NT2/D1 (cell line): ENCODE measurements at regions not wholly inside any gene's neighbourhood (a gene's known extent, or its start where the extent isn't known, plus 50 kb on each side); places are given as distances from the start of the nearest gene placed in this dataset.

Experiments
- DNase-seq: peaks from one replicate; pipeline ENCODE4 v3.0.0-alpha.2; 2011; ENCODE audit warnings: low read depth, low spot score
- H3K27me3 ChIP-seq: 2 replicates; pipeline ENCODE4 v1.6.0; 2011; ENCODE audit warnings: mild to moderate bottlenecking; ENCODE audit not compliant: insufficient read length, insufficient read depth
- H3K36me3 ChIP-seq: 2 replicates; pipeline ENCODE4 v1.6.1; 2011; ENCODE audit warnings: mild to moderate bottlenecking, low read length, mixed read lengths; ENCODE audit not compliant: insufficient read depth, insufficient read length
- H3K4me1 ChIP-seq: 2 replicates; pipeline ENCODE4 v1.5.1; 2011; ENCODE audit not compliant: insufficient read depth, insufficient read length
- H3K4me3 ChIP-seq: 2 replicates; pipeline ENCODE4 v1.5.1; 2011; ENCODE audit warnings: low read depth; ENCODE audit not compliant: insufficient read length
- H3K9ac ChIP-seq: 2 replicates; pipeline ENCODE4 v1.6.0; 2011; ENCODE audit warnings: low read depth; ENCODE audit not compliant: insufficient read length
- H3K9me3 ChIP-seq: 2 replicates; pipeline ENCODE4 v1.5.1; 2011; ENCODE audit warnings: mild to moderate bottlenecking, low read length; ENCODE audit not compliant: insufficient read depth
- SUZ12 ChIP-seq: IDR thresholded peaks from 2 replicates; pipeline ENCODE4 v1.6.1; 2011; ENCODE audit not compliant: insufficient read length, insufficient read depth; ENCODE audit errors: extremely low read depth
- YY1 ChIP-seq: IDR thresholded peaks from 2 replicates; pipeline ENCODE4 v1.6.1; 2011; ENCODE audit not compliant: insufficient read length, insufficient read depth
- ZNF274 ChIP-seq: IDR thresholded peaks from 2 replicates; pipeline ENCODE4 v1.6.1; 2011; ENCODE audit warnings: mild to moderate bottlenecking, low read depth, low read length

DNA sequence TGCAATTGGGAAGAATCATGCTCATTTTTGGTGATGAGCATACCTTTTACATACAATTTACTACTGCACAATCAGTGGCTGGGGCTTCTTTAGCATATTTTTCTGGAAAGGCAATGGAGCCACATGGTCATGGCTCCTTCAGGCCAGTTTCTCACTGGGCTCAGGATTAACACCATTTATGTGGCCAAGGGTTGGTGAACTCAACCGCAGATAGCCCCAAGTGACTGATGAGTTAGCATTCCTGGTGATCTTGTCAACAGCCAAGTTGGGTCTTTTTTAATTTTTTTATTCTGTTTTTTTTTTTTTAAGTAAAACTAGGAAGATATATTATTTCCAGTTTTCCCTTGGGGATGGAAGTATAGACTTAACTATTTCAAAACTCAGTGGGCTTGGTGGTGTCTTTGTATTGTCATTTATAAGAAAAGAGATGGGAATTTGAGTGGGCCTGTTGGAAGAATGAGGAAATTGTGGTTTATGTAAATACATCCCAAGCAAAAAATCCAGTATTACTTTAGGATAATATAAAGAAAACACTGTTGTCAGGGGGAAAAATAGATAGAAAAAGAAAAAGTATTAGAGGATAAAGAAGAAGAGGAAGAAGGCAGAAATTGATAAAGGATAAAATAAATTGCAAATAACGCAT is 397.4 kb downstream of the MAFB start:
- H3K4me1 ChIP-seq = no peaks in the 10 kb centered on the region
- no peaks in the 10 kb centered on the region for H3K36me3 ChIP-seq
- no peak overlapping the region for H3K9ac ChIP-seq
- H3K9me3 ChIP-seq = no peaks in the 10 kb centered on the region; the same call in 1 of the 2 replicates
- no peak for DNase-seq
- no peak overlapping the region for H3K4me3 ChIP-seq
- no peak for TF ChIP-seq ZNF274
- TF ChIP-seq SUZ12 = no peak
- TF ChIP-seq YY1 = no peak
- no peaks in the 10 kb centered on the region for H3K27me3 ChIP-seq

DNA sequence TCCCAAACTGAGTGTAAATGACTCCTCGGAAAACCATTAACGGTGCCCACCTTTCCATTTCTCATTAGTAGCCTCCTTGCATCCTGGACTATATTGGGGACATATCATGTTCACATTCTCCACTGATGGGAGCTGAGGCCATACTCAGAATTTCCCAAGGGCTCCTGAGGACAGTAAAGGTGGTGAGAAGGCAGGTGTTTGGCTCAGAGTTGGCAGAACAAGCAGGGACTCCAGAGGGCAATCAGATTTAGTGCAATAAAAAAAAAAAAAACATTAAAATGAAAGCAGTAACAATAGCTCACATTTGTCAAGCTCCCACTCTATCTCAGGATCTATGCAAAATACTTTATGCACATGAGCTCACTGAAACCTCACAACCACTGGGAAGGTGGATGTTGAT is 401.4 kb downstream of the MAFB start:
- no peaks in the 10 kb centered on the region for H3K4me1 ChIP-seq
- no peaks in the 10 kb centered on the region for H3K9me3 ChIP-seq
- no peaks in the 10 kb centered on the region for H3K27me3 ChIP-seq
- TF ChIP-seq YY1 = no peak
- TF ChIP-seq ZNF274 = no peak
- no peak for TF ChIP-seq SUZ12
- no peak for DNase-seq
- no peak overlapping the region for H3K4me3 ChIP-seq
- H3K36me3 ChIP-seq = no peaks in the 10 kb centered on the region
- no peak overlapping the region for H3K9ac ChIP-seq

DNA sequence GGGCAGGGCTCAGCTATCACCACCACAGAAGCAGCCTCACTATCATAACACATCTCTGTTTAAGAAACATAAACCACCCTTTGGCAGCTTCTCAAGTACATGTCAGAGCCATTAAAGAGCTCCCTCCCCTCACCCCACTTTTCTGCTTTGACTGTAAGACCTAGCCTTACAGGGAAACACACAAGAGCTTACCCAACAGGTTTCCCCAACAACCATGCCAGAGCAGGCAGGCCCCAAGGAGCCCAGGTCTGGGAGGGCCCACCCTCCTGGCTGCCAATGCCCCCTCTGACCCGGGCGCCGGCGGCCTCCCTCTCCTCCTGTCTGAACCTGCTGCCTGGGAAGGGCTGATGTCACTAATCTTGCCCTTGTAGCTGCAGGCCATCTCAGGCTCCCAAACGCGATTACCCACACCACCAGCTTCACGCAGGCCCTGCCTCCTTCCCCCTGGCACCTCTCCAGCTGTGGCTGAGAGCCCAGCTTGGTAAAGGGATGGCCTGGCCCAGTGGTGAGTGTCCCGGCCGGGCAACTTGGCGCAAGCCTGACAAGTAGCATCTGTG is 402.0 kb downstream of the MAFB start:
- Histone ChIP-seq H3K4me3 (no peak overlapping the region), H3K36me3 (no peaks in the 10 kb centered on the region), H3K9ac (no peak overlapping the region), H3K9me3 (no peaks in the 10 kb centered on the region), H3K4me1 (no peaks in the 10 kb centered on the region), H3K27me3 (no peaks in the 10 kb centered on the region)
- DNase-seq = no peak
- TF ChIP-seq SUZ12 = no peak
- TF ChIP-seq YY1 = no peak
- TF ChIP-seq ZNF274 = no peak

DNA sequence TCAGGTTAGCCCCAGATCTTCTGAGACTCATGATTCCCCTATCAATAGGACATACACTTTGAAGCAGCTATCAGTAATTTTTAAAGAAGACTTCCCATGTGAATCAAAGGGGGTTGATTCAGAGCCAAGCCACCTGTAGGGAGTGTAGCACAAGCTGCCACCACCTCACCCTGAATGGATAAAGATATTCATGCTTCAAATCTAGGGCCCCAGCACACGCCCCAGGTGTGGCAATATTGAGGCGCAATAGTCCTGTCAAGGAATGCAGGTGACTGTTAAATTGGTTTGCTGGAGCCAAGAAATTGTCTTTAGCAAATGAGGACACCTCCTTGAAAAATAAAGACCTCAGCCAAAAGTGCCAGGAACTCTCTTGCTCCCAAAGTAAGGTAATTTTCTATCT is 404.4 kb downstream of the MAFB start:
- no peaks in the 10 kb centered on the region for H3K27me3 ChIP-seq
- H3K36me3 ChIP-seq = no peaks in the 10 kb centered on the region
- no peak overlapping the region for H3K9ac ChIP-seq
- no peaks in the 10 kb centered on the region for H3K4me1 ChIP-seq
- H3K9me3 ChIP-seq = no peaks in the 10 kb centered on the region
- TF ChIP-seq SUZ12 (no peak), YY1 (no peak), ZNF274 (no peak)
- no peak for DNase-seq
- no peak overlapping the region for H3K4me3 ChIP-seq

DNA sequence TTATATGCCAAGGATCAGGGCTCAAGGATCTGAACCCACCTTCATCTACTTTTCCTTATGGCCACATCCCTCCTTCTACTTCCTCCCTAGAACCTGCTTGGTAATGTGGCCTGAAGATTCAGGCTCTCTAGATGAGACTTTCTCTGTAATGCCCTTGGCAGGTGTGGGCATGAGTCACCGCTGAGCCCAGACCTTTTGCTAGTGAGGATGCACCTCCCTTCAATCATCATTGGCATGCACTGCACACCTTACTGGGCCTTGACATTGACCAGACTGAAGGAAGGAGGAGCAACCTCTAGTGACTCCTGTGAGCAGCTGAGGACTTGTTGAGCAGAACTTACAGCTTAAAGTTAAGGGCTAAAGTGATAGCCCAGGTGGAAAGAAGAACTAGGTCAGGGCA is 405.3 kb downstream of the MAFB start:
- no peak for DNase-seq
- H3K9ac ChIP-seq = no peak overlapping the region
- no peaks in the 10 kb centered on the region for H3K27me3 ChIP-seq
- TF ChIP-seq ZNF274 = no peak
- no peak for TF ChIP-seq SUZ12
- TF ChIP-seq YY1 = no peak
- no peaks in the 10 kb centered on the region for H3K4me1 ChIP-seq
- no peaks in the 10 kb centered on the region for H3K36me3 ChIP-seq
- no peak overlapping the region for H3K4me3 ChIP-seq
- H3K9me3 ChIP-seq = no peaks in the 10 kb centered on the region

DNA sequence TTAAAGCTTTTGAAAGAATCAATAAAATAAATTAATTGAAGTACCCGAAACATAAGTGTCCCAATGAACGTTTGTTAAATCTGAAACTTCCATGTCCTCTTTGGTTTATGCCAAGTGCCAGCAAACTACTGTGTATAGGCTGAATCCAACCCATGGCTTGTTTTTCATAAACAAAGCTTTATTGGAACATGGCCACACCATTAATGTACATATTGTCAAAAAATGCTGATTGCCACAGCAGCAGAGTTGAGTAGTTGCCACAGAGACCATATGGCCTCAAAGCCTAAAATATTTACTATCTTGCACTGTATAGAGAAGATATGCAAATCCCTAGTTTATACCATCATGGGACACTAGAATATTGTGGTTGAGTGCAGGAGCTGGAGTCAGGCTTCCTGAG is 406.1 kb downstream of the MAFB start:
- no peak for TF ChIP-seq YY1
- no peaks in the 10 kb centered on the region for H3K9me3 ChIP-seq
- no peak overlapping the region for H3K4me3 ChIP-seq
- DNase-seq = no peak
- no peaks in the 10 kb centered on the region for H3K27me3 ChIP-seq
- no peaks in the 10 kb centered on the region for H3K36me3 ChIP-seq
- no peaks in the 10 kb centered on the region for H3K4me1 ChIP-seq
- H3K9ac ChIP-seq = no peak overlapping the region

DNA sequence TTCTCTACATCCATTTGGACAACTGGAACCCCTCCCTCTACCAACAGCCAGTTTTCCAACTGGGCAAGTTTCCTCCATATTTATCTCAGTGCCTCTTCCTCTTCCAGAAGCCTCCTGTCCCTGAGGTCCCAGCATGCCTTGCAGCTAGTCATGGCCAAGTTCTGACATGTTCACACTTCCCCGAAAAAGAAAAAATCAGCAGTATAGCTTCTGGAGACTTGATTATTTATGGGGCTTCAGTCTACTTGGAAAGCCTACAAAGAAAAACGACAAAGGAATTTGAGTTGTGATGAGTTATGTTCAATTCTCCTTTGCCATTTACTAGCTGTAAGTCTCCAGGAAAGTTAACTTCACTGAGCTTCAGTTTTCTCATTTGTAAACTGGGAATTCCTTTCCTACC is 406.5 kb downstream of the MAFB start:
- H3K27me3 ChIP-seq = no peaks in the 10 kb centered on the region
- no peak for DNase-seq
- no peak overlapping the region for H3K4me3 ChIP-seq
- no peak overlapping the region for H3K9ac ChIP-seq
- H3K9me3 ChIP-seq = no peaks in the 10 kb centered on the region
- TF ChIP-seq SUZ12 = no peak
- no peaks in the 10 kb centered on the region for H3K4me1 ChIP-seq
- H3K36me3 ChIP-seq = no peaks in the 10 kb centered on the region
